Activated naive CD8-positive, alpha-beta T cell (primary cell): ENCODE measurements at regions not wholly inside any gene's neighbourhood (a gene's known extent, or its start where the extent isn't known, plus 50 kb on each side); places are given as distances from the start of the nearest gene placed in this dataset.
"Not testable (repeated sequence)": the region's sequence is repeated elsewhere in the genome, so short reads cannot be mapped to it uniquely, and the experiment has no call there.

ENCODE experiments used
- H3K27ac Mint-ChIP-seq: one replicate; pipeline ENCODE4 v1.8.0; 2021; ENCODE audit warnings: mixed read lengths
- H3K27me3 Mint-ChIP-seq: one replicate; pipeline ENCODE4 v1.8.0; 2021; ENCODE audit warnings: mixed read lengths
- H3K36me3 Mint-ChIP-seq: one replicate; pipeline ENCODE4 v1.8.0; 2021; ENCODE audit warnings: mixed read lengths
- H3K4me1 Mint-ChIP-seq: one replicate; pipeline ENCODE4 v1.8.0; 2021; ENCODE audit warnings: low read depth, mixed read lengths
- H3K4me3 Mint-ChIP-seq: one replicate; pipeline ENCODE4 v1.8.0; 2021; ENCODE audit warnings: mild to moderate bottlenecking, mixed read lengths
- H3K9me3 Mint-ChIP-seq: one replicate; pipeline ENCODE4 v1.8.0; 2021; ENCODE audit warnings: low read depth, mixed read lengths

- not testable (repeated sequence) for H3K27me3 Mint-ChIP-seq, H3K27ac Mint-ChIP-seq
These were observed 69.1 kb downstream of the ZNF518B start for GRCh38 chr4:10388146-10388545.

GRCh38 chr4:10385994-10386394, 71.2 kb downstream of the ZNF518B start:
- Mint-ChIP-seq H3K9me3 (peaks cover 5% of the 10 kb centered on the region), H3K27ac (no peak overlapping the region), H3K4me1 (no peaks in the 10 kb centered on the region), H3K4me3 (no peak overlapping the region), H3K27me3 (no peaks in the 10 kb centered on the region), H3K36me3 (peaks cover 2% of the 10 kb centered on the region)

More at GRCh38 chr4:10388146-10388545, 69.1 kb downstream of the ZNF518B start:
- H3K9me3 Mint-ChIP-seq = peaks cover 13% of the 10 kb centered on the region
- H3K4me1 Mint-ChIP-seq, H3K4me3 Mint-ChIP-seq, H3K36me3 Mint-ChIP-seq: not testable (repeated sequence)

GRCh38 chr4:10384974-10385373, 72.3 kb downstream of the ZNF518B start:
- Mint-ChIP-seq H3K27ac (no peak overlapping the region), H3K4me1 (no peaks in the 10 kb centered on the region), H3K27me3 (no peaks in the 10 kb centered on the region), H3K4me3 (no peak overlapping the region), H3K36me3 (peaks cover 2% of the 10 kb centered on the region), H3K9me3 (peaks cover 5% of the 10 kb centered on the region)

- no peaks in the 10 kb centered on the region for H3K4me1 Mint-ChIP-seq
- no peak overlapping the region for H3K27ac Mint-ChIP-seq
These were observed 73.8 kb downstream of the ZNF518B start for GRCh38 chr4:10383417-10383816.

GRCh38 chr4:10382171-10382570, 75.1 kb downstream of the ZNF518B start:
- H3K9me3 Mint-ChIP-seq, H3K27ac Mint-ChIP-seq, H3K27me3 Mint-ChIP-seq, H3K36me3 Mint-ChIP-seq, H3K4me3 Mint-ChIP-seq, H3K4me1 Mint-ChIP-seq: not testable (repeated sequence)

More at GRCh38 chr4:10383417-10383816, 73.8 kb downstream of the ZNF518B start:
- Mint-ChIP-seq H3K36me3 (peaks cover 2% of the 10 kb centered on the region), H3K4me3 (no peak overlapping the region), H3K9me3 (peaks cover 4% of the 10 kb centered on the region), H3K27me3 (no peaks in the 10 kb centered on the region)

GRCh38 chr4:10381146-10381545, 76.1 kb downstream of the ZNF518B start:
- no peaks in the 10 kb centered on the region for H3K4me1 Mint-ChIP-seq
- no peaks in the 10 kb centered on the region for H3K36me3 Mint-ChIP-seq
- H3K27ac Mint-ChIP-seq = no peak overlapping the region

GRCh38 chr4:10380735-10381134, 76.5 kb downstream of the ZNF518B start:
- no peaks in the 10 kb centered on the region for H3K36me3 Mint-ChIP-seq
- no peak overlapping the region for H3K27ac Mint-ChIP-seq
- no peaks in the 10 kb centered on the region for H3K9me3 Mint-ChIP-seq

More at GRCh38 chr4:10381146-10381545, 76.1 kb downstream of the ZNF518B start:
- Mint-ChIP-seq H3K9me3 (no peaks in the 10 kb centered on the region), H3K4me3 (no peak overlapping the region), H3K27me3 (no peaks in the 10 kb centered on the region)

GRCh38 chr4:10371869-10372471, 85.3 kb downstream of the ZNF518B start:
- Mint-ChIP-seq H3K4me3 (no peak overlapping the region), H3K36me3 (no peaks in the 10 kb centered on the region), H3K27me3 (peaks cover 3% of the 10 kb centered on the region), H3K27ac (no peak overlapping the region), H3K4me1 (no peaks in the 10 kb centered on the region), H3K9me3 (no peaks in the 10 kb centered on the region)

More at GRCh38 chr4:10380735-10381134, 76.5 kb downstream of the ZNF518B start:
- H3K4me3 Mint-ChIP-seq = no peak overlapping the region
- H3K27me3 Mint-ChIP-seq = no peaks in the 10 kb centered on the region
- H3K4me1 Mint-ChIP-seq = no peaks in the 10 kb centered on the region

- Mint-ChIP-seq H3K4me3 (no peak overlapping the region), H3K9me3 (no peaks in the 10 kb centered on the region), H3K27ac (no peak overlapping the region), H3K36me3 (no peaks in the 10 kb centered on the region), H3K4me1 (no peaks in the 10 kb centered on the region), H3K27me3 (peaks cover 3% of the 10 kb centered on the region)
These were observed 86.1 kb downstream of the ZNF518B start for GRCh38 chr4:10371121-10371520.

- Mint-ChIP-seq H3K36me3 (no peaks in the 10 kb centered on the region), H3K27me3 (peaks cover 3% of the 10 kb centered on the region), H3K4me1 (no peaks in the 10 kb centered on the region), H3K4me3 (no peak overlapping the region), H3K27ac (no peak overlapping the region), H3K9me3 (no peaks in the 10 kb centered on the region)
These were observed 87.7 kb downstream of the ZNF518B start for GRCh38 chr4:10369517-10369916.

GRCh38 chr4:10366628-10367027, 90.6 kb downstream of the ZNF518B start:
- Mint-ChIP-seq H3K27ac (no peak overlapping the region), H3K9me3 (no peaks in the 10 kb centered on the region), H3K36me3 (no peaks in the 10 kb centered on the region), H3K4me1 (no peaks in the 10 kb centered on the region), H3K4me3 (no peak overlapping the region), H3K27me3 (peaks cover 6% of the 10 kb centered on the region)

GRCh38 chr4:10364194-10364593, 93.0 kb downstream of the ZNF518B start:
- Mint-ChIP-seq H3K4me3 (no peak overlapping the region), H3K27me3 (peaks cover 6% of the 10 kb centered on the region), H3K27ac (no peak overlapping the region), H3K36me3 (peaks cover 3% of the 10 kb centered on the region), H3K9me3 (no peaks in the 10 kb centered on the region), H3K4me1 (no peaks in the 10 kb centered on the region)

- Mint-ChIP-seq H3K4me1 (no peaks in the 10 kb centered on the region), H3K27me3 (peaks cover 7% of the 10 kb centered on the region), H3K36me3 (no peaks in the 10 kb centered on the region)
These were observed 102.5 kb downstream of the ZNF518B start for GRCh38 chr4:10354746-10355145.

GRCh38 chr4:10354225-10354624, 103.0 kb downstream of the ZNF518B start:
- H3K9me3 Mint-ChIP-seq = no peaks in the 10 kb centered on the region
- H3K36me3 Mint-ChIP-seq = no peaks in the 10 kb centered on the region
- no peak overlapping the region for H3K4me3 Mint-ChIP-seq
- no peak overlapping the region for H3K27ac Mint-ChIP-seq
- peaks cover 7% of the 10 kb centered on the region for H3K27me3 Mint-ChIP-seq
- H3K4me1 Mint-ChIP-seq = no peaks in the 10 kb centered on the region

More at GRCh38 chr4:10354746-10355145, 102.5 kb downstream of the ZNF518B start:
- Mint-ChIP-seq H3K4me3 (no peak overlapping the region), H3K27ac (no peak overlapping the region), H3K9me3 (no peaks in the 10 kb centered on the region)

GRCh38 chr4:10353110-10353509, 104.1 kb downstream of the ZNF518B start:
- no peaks in the 10 kb centered on the region for H3K4me1 Mint-ChIP-seq
- no peaks in the 10 kb centered on the region for H3K9me3 Mint-ChIP-seq
- peaks cover 7% of the 10 kb centered on the region for H3K27me3 Mint-ChIP-seq
- H3K4me3 Mint-ChIP-seq = no peak overlapping the region
- no peak overlapping the region for H3K27ac Mint-ChIP-seq
- H3K36me3 Mint-ChIP-seq = no peaks in the 10 kb centered on the region

- H3K27me3 Mint-ChIP-seq = peaks cover 2% of the 10 kb centered on the region
These were observed 109.0 kb downstream of the ZNF518B start for GRCh38 chr4:10348241-10348640.

More at GRCh38 chr4:10348241-10348640, 109.0 kb downstream of the ZNF518B start:
- no peak overlapping the region for H3K27ac Mint-ChIP-seq
- no peaks in the 10 kb centered on the region for H3K36me3 Mint-ChIP-seq
- no peaks in the 10 kb centered on the region for H3K4me1 Mint-ChIP-seq
- H3K4me3 Mint-ChIP-seq = no peak overlapping the region
- no peaks in the 10 kb centered on the region for H3K9me3 Mint-ChIP-seq
